Suprapubic skin (tissue), 4 donors: ENCODE measurements at regions not wholly inside any gene's neighbourhood (a gene's known extent, or its start where the extent isn't known, plus 50 kb on each side); places are given as distances from the start of the nearest gene placed in this dataset.

Source experiments
- DNase-seq, 2 donors: peaks; one replicate each; pipeline ENCODE4 v3.0.0-alpha.2; 2019; ENCODE audit warnings: low spot score in 2 of 2
- H3K27ac ChIP-seq: fragments of 200-600 bp; sonication (generic); one replicate; pipeline ENCODE4 v1.5.1; 2019
- H3K27me3 ChIP-seq: fragments of 200-600 bp; sonication (generic); one replicate; pipeline ENCODE4 v1.5.1; 2019
- H3K36me3 ChIP-seq: fragments of 200-600 bp; sonication (generic); one replicate; pipeline ENCODE4 v1.5.1; 2019
- H3K4me1 ChIP-seq: fragments of 200-600 bp; sonication (generic); one replicate; pipeline ENCODE4 v1.5.1; 2019
- H3K4me3 ChIP-seq: fragments of 200-600 bp; sonication (generic); one replicate; pipeline ENCODE4 v1.5.1; 2019; ENCODE audit warnings: mild to moderate bottlenecking
- H3K9me3 ChIP-seq: fragments of 200-600 bp; sonication (generic); one replicate; pipeline ENCODE4 v1.5.1; 2019
- EP300 ChIP-seq: sonication (generic); formaldehyde crosslinking; IDR thresholded peaks from one replicate; pipeline ENCODE4 v1.6.1; 2017; ENCODE audit warnings: antibody characterized with exemption
- POLR2A ChIP-seq, 2 donors: fragments of 450-650 bp; IDR thresholded peaks; one replicate each; pipeline ENCODE4 v1.6.1; 2017; ENCODE audit warnings: antibody characterized with exemption in 2 of 2, mild to moderate bottlenecking in 2 of 2, moderate library complexity in 2 of 2
- POLR2AphosphoS5 ChIP-seq, 3 donors: sonication (generic); formaldehyde crosslinking; IDR thresholded peaks; one replicate each; pipeline ENCODE4 v1.6.1; 2017; ENCODE audit warnings: antibody characterized with exemption in 3 of 3
- WGBS: methylation state at CpG from one replicate; pipeline ENCODE4 v1.1.5; 2018; 5-methylcytosine and 5-hydroxymethylcytosine counted together
- TF ChIP-seq, protein P1 (sequence below), 2 donors: fragments of 200-600 bp in 1 of 2; fragments of 450-650 bp in 1 of 2; sonication (generic) in 1 of 2; IDR thresholded peaks; one replicate each; pipeline ENCODE4 v1.5.1; 2016 to 2019; ENCODE audit warnings: antibody characterized with exemption in 2 of 2, mild to moderate bottlenecking in 1 of 2, moderate library complexity in 1 of 2

DNA sequence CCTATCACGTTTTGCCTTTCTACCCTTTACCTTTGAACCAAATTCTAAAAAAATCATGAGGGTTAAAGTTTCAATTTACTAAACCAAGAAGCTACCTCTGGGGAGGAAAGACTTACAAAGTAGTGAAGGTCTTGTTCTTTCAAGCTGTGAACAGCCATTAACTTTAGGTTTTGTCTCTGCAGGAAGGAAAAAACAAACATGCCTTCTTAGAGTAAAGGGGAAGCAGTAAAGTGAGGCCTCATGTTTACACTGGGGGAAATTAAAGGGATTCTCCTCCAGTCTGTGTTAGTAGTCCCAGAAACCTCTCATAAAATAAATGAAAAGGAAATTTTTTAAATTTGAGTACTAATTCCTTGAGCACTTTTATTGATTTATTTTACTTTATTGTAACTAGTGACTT lies 780.2 kb upstream of the ADGRL2 start:
- Histone ChIP-seq H3K4me1 (no peaks in the 10 kb centered on the region), H3K36me3 (no peaks in the 10 kb centered on the region), H3K27ac (no peak overlapping the region), H3K4me3 (no peak overlapping the region), H3K27me3 (no peaks in the 10 kb centered on the region), H3K9me3 (no peaks in the 10 kb centered on the region)
- 92% methylated on average over 1 of the region's 1 CpG for WGBS
- no peak for TF ChIP-seq EP300
- TF ChIP-seq, protein P1, sequence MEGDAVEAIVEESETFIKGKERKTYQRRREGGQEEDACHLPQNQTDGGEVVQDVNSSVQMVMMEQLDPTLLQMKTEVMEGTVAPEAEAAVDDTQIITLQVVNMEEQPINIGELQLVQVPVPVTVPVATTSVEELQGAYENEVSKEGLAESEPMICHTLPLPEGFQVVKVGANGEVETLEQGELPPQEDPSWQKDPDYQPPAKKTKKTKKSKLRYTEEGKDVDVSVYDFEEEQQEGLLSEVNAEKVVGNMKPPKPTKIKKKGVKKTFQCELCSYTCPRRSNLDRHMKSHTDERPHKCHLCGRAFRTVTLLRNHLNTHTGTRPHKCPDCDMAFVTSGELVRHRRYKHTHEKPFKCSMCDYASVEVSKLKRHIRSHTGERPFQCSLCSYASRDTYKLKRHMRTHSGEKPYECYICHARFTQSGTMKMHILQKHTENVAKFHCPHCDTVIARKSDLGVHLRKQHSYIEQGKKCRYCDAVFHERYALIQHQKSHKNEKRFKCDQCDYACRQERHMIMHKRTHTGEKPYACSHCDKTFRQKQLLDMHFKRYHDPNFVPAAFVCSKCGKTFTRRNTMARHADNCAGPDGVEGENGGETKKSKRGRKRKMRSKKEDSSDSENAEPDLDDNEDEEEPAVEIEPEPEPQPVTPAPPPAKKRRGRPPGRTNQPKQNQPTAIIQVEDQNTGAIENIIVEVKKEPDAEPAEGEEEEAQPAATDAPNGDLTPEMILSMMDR (IDR thresholded peaks at IDR 0.05) = no peak
- no peak for TF ChIP-seq POLR2A (IDR thresholded peaks at IDR 0.05)
- no peak for TF ChIP-seq POLR2AphosphoS5 (IDR thresholded peaks at IDR 0.05)
- DNase-seq = no peak

DNA sequence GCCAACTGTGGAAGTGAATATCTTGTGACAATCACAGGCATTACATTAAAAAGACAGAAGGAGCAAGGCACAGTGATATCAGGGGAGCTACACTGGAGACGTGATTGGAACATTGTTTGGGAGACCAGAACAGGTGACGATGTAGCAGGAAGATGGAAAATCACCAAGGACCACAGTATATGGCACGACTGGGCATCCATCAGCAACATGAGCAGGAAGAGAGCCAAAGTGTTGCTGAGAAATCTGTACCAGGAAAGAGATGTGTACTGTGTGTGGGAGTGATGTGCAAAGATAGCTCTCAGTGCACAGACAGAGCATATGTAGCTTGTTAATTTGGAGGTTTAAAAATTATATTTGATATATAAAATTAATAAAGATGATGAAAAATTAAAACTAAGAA lies 790.6 kb upstream of the ADGRL2 start:
- 76% methylated on average over 3 of the region's 3 CpGs for WGBS
- Histone ChIP-seq H3K4me1 (no peaks in the 10 kb centered on the region), H3K4me3 (no peak overlapping the region), H3K9me3 (no peaks in the 10 kb centered on the region), H3K36me3 (no peaks in the 10 kb centered on the region), H3K27ac (no peak overlapping the region), H3K27me3 (no peaks in the 10 kb centered on the region)
- TF ChIP-seq, protein P1 (IDR thresholded peaks at IDR 0.05) = no peak
- TF ChIP-seq EP300 (no peak), POLR2A (IDR thresholded peaks at IDR 0.05) (no peak), POLR2AphosphoS5 (IDR thresholded peaks at IDR 0.05) (no peak)
- DNase-seq = no peak

DNA sequence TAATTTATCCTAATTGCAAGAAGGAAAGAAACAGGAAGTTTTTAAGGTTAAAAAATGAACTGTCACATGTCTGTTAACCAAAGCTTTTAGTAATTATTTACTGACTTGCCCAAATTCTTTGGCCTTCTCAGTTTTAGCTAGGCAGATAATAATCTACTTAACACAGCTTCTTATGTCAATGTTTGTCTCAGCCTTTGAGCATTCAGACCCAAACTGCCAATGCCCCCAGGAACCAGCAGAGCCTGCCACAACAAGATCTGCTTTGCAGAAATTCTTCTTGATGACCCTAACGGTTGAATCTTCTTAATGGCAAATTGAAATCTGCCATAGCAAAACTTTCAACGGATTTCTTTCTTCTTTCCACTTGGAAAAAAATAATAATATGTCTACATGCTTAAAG lies 792.4 kb upstream of the ADGRL2 start:
- Histone ChIP-seq H3K27me3 (no peaks in the 10 kb centered on the region), H3K36me3 (no peaks in the 10 kb centered on the region), H3K9me3 (no peaks in the 10 kb centered on the region), H3K27ac (no peak overlapping the region), H3K4me1 (no peaks in the 10 kb centered on the region), H3K4me3 (no peak overlapping the region)
- 28% methylated on average over 2 of the region's 2 CpGs for WGBS
- DNase-seq = no peak
- TF ChIP-seq, protein P1 (IDR thresholded peaks at IDR 0.05) = no peak

DNA sequence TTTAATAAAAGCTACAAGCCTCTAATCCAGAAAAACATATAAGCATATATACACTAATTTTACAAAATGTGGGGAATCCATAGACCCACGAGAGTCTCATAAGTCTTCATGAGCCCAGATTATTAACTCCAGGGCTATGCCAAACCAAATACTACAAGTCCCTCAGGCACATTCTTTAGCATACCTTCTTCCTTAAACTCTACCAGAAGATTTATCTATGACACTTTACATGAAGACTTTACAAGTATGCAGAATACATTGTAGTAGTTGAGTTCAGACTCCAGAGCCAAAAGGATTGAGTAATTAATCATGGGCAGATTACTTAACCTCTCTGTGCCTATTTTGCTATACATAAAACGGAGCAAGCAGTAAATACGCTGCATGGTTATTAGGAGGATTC lies 793.7 kb upstream of the ADGRL2 start:
- 49% methylated on average over 3 of the region's 3 CpGs for WGBS

DNA sequence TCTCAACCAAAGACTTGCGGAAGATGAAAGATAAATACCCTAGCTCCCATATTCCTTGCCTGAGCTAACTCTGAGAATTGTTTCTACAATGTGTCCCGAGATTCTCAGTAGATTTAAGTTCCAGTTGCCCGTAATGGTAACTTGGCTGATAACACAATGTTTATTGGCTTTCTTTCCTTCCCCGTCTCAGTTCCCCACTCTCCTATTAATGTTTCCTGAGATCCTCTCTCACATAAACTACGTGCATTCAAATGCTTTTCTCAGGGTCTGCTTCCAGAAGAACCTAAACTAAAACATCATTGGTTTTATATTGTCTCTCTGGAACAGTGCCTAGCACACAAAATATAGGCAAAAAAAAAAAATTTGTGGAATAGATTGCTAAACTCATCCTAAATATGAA lies 794.2 kb upstream of the ADGRL2 start:
- no peaks in the 10 kb centered on the region for H3K36me3 ChIP-seq
- no peaks in the 10 kb centered on the region for H3K4me1 ChIP-seq
- no peak overlapping the region for H3K4me3 ChIP-seq
- no peaks in the 10 kb centered on the region for H3K27me3 ChIP-seq
- no peak overlapping the region for H3K27ac ChIP-seq
- H3K9me3 ChIP-seq = no peaks in the 10 kb centered on the region
- 82% methylated on average over 5 of the region's 5 CpGs for WGBS
- TF ChIP-seq EP300 (no peak), POLR2A (IDR thresholded peaks at IDR 0.05) (no peak), POLR2AphosphoS5 (IDR thresholded peaks at IDR 0.05) (no peak)
- TF ChIP-seq, protein P1 (IDR thresholded peaks at IDR 0.05) = no peak
- no peak for DNase-seq

More for the DNA sequence above, 793.7 kb upstream of the ADGRL2 start:
- no peak for TF ChIP-seq POLR2AphosphoS5 (IDR thresholded peaks at IDR 0.05)
- TF ChIP-seq EP300 = no peak
- TF ChIP-seq, protein P1 (IDR thresholded peaks at IDR 0.05) = no peak
- TF ChIP-seq POLR2A (IDR thresholded peaks at IDR 0.05) = no peak
- H3K4me3 ChIP-seq = no peak overlapping the region
- DNase-seq = no peak
- no peak overlapping the region for H3K27ac ChIP-seq
- H3K36me3 ChIP-seq = no peaks in the 10 kb centered on the region
- no peaks in the 10 kb centered on the region for H3K27me3 ChIP-seq
- no peaks in the 10 kb centered on the region for H3K9me3 ChIP-seq
- no peaks in the 10 kb centered on the region for H3K4me1 ChIP-seq
